SK-N-SH treated with all-trans-retinoic acid at 6 μM for 48 hours (cell line): ENCODE measurements at regions not wholly inside any gene's neighbourhood (a gene's known extent, or its start where the extent isn't known, plus 50 kb on each side); places are given as distances from the start of the nearest gene placed in this dataset.

Experiments
- PPARA ChIP-seq: fragments of 250-450 bp; sonication (Bioruptor Pico); IDR thresholded peaks from 2 replicates; pipeline ENCODE4 v1.5.0; 2020; ENCODE audit warnings: mild to moderate bottlenecking, borderline replicate concordance
- TCF4 ChIP-seq: fragments of 250-450 bp; sonication (Bioruptor Pico); IDR thresholded peaks from 2 replicates; pipeline ENCODE4 v1.8.0; 2021; ENCODE audit warnings: mild to moderate bottlenecking, moderate library complexity, borderline replicate concordance

GRCh38 chr15:26160343-26160742 lies 297.2 kb upstream of the ATP10A start:
- TF ChIP-seq PPARA (CRISPR knock-in tag), result no peak
- TF ChIP-seq TCF4 (CRISPR knock-in tag), result no peak
